ENCODE measurements at regions not wholly inside any gene's neighbourhood (a gene's known extent, or its start where the extent isn't known, plus 50 kb on each side); places are given as distances from the start of the nearest gene placed in this dataset.

GRCh38 chr2:121018136-121019061 lies 266.6 kb downstream of the TFCP2L1 start:
- ChIA-PET CTCF (no interaction called here), POLR2A (no interaction called here)
- DNase-seq (ENCODE audit: extremely low spot score): no peak
- TF ChIP-seq CTCF (IDR thresholded peaks at IDR 0.05; ENCODE audit: control extremely low read depth, extremely low read depth, low read depth, missing control alignments): no peak

GRCh38 chr2:121019071-121019470 lies 265.9 kb downstream of the TFCP2L1 start:
- ChIA-PET POLR2A (no interaction called here), CTCF (no interaction called here)
- TF ChIP-seq CTCF (IDR thresholded peaks at IDR 0.05; ENCODE audit: control extremely low read depth, extremely low read depth, low read depth, missing control alignments): no peak
- no peak for DNase-seq (ENCODE audit: extremely low spot score)

- TF ChIP-seq CTCF (IDR thresholded peaks at IDR 0.05; ENCODE audit: control extremely low read depth, extremely low read depth, low read depth, missing control alignments): no peak
- no peak for DNase-seq (ENCODE audit: extremely low spot score)
- POLR2A ChIA-PET: no interaction called here
- CTCF ChIA-PET: no interaction called here
Measured at GRCh38 chr2:121019756-121020155, 265.2 kb downstream of the TFCP2L1 start.

- DNase-seq (ENCODE audit: extremely low spot score): no peak
- CTCF ChIA-PET: interaction anchor here (1.5 kb wide), 1 partner anchor 50 kb away, joined by 4 read pairs; no protein-coding TSS in a partner anchor
- no peak for TF ChIP-seq CTCF (IDR thresholded peaks at IDR 0.05; ENCODE audit: control extremely low read depth, extremely low read depth, low read depth, missing control alignments)
- POLR2A ChIA-PET: no interaction called here
Measured at GRCh38 chr2:121021685-121022084, 263.3 kb downstream of the TFCP2L1 start.

- POLR2A ChIA-PET: no interaction called here
- TF ChIP-seq CTCF (IDR thresholded peaks at IDR 0.05; ENCODE audit: control extremely low read depth, extremely low read depth, low read depth, missing control alignments): no peak
- no peak for DNase-seq (ENCODE audit: extremely low spot score)
- CTCF ChIA-PET: no interaction called here
Measured at GRCh38 chr2:121028577-121028976, 256.4 kb downstream of the TFCP2L1 start.

GRCh38 chr2:121030523-121030922 lies 254.5 kb downstream of the TFCP2L1 start:
- POLR2A ChIA-PET: no interaction called here
- CTCF ChIA-PET: no interaction called here
- no peak for DNase-seq (ENCODE audit: extremely low spot score)
- TF ChIP-seq CTCF (IDR thresholded peaks at IDR 0.05; ENCODE audit: control extremely low read depth, extremely low read depth, low read depth, missing control alignments): no peak
